ENCODE measurements at regions not wholly inside any gene's neighbourhood (a gene's known extent, or its start where the extent isn't known, plus 50 kb on each side); places are given as distances from the start of the nearest gene placed in this dataset.
A peak's percentile ranks its signal among the peaks of the same experiment; 100 is the strongest.

DNA sequence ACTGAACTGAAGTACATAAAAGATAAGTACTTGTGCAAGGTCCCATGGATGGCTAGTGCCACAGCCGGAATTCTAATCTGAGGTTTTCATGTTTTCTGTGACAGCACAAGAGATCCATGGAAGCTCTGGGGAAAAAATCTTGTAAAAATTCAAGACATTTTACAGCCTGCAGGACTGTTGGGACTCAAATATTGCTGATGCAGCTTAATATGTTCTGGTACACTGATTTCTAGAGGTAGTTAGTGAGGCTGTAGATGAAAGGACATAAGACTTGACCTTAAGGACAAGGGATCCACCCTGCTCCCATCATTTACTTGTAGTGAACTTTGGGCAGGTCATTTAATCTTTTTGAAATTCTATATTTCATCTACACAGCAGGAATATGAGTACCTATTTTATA is 390.4 kb downstream of the TLE4 start:
- H3K36me3 ChIP-seq (ENCODE audit: control insufficient read depth, low read length): no peaks in the 10 kb centered on the region
- H3K4me3 ChIP-seq (ENCODE audit: low read length): no peak overlapping the region
- no peaks in the 10 kb centered on the region for H3K79me2 ChIP-seq (ENCODE audit: control insufficient read depth, low read length)
- no peak overlapping the region for H3K27ac ChIP-seq (ENCODE audit: low read depth, low read length)
- TF ChIP-seq, protein P1, sequence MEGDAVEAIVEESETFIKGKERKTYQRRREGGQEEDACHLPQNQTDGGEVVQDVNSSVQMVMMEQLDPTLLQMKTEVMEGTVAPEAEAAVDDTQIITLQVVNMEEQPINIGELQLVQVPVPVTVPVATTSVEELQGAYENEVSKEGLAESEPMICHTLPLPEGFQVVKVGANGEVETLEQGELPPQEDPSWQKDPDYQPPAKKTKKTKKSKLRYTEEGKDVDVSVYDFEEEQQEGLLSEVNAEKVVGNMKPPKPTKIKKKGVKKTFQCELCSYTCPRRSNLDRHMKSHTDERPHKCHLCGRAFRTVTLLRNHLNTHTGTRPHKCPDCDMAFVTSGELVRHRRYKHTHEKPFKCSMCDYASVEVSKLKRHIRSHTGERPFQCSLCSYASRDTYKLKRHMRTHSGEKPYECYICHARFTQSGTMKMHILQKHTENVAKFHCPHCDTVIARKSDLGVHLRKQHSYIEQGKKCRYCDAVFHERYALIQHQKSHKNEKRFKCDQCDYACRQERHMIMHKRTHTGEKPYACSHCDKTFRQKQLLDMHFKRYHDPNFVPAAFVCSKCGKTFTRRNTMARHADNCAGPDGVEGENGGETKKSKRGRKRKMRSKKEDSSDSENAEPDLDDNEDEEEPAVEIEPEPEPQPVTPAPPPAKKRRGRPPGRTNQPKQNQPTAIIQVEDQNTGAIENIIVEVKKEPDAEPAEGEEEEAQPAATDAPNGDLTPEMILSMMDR (IDR thresholded peaks at IDR 0.05; ENCODE audit: low read depth, low read length, poor library complexity, severe bottlenecking): no peak
- TF ChIP-seq EZH2phosphoT487 (IDR thresholded peaks at IDR 0.05; ENCODE audit: borderline replicate concordance, low read length): no peak
- no peaks in the 10 kb centered on the region for H3K9me3 ChIP-seq (ENCODE audit: control insufficient read depth, insufficient read depth, low read length)
- no peaks in the 10 kb centered on the region for H3F3A ChIP-seq (ENCODE audit: control insufficient read depth, insufficient read depth)
- no peaks in the 10 kb centered on the region for H4K20me1 ChIP-seq (ENCODE audit: control insufficient read depth, insufficient read depth, low read depth, low read length)
- no peak overlapping the region for H3K4me2 ChIP-seq (ENCODE audit: low read length)
- H3K27me3 ChIP-seq (ENCODE audit: control insufficient read depth, low read length): no peaks in the 10 kb centered on the region
- H3K4me1 ChIP-seq (ENCODE audit: control insufficient read depth, low read length): no peaks in the 10 kb centered on the region
- H3K9me2 ChIP-seq (replicated peaks; ENCODE audit: control insufficient read depth, low read length): no peaks in the 10 kb centered on the region

- Histone ChIP-seq H3F3A (ENCODE audit: control insufficient read depth, insufficient read depth) (no peaks in the 10 kb centered on the region), H3K27ac (ENCODE audit: low read depth, low read length) (no peak overlapping the region), H3K4me3 (ENCODE audit: low read length) (no peak overlapping the region), H3K4me1 (ENCODE audit: control insufficient read depth, low read length) (no peaks in the 10 kb centered on the region), H3K4me2 (ENCODE audit: low read length) (no peak overlapping the region), H4K20me1 (ENCODE audit: control insufficient read depth, insufficient read depth, low read depth, low read length) (no peaks in the 10 kb centered on the region), H3K79me2 (ENCODE audit: control insufficient read depth, low read length) (no peaks in the 10 kb centered on the region), H3K36me3 (ENCODE audit: control insufficient read depth, low read length) (no peaks in the 10 kb centered on the region), H3K27me3 (ENCODE audit: control insufficient read depth, low read length) (no peaks in the 10 kb centered on the region), H3K9me2 (replicated peaks; ENCODE audit: control insufficient read depth, low read length) (no peaks in the 10 kb centered on the region), H3K9me3 (ENCODE audit: control insufficient read depth, insufficient read depth, low read length) (no peaks in the 10 kb centered on the region)
- TF ChIP-seq, protein P1 (IDR thresholded peaks at IDR 0.05; ENCODE audit: low read depth, low read length, poor library complexity, severe bottlenecking): peak; percentile 32
- no peak for TF ChIP-seq EZH2phosphoT487 (IDR thresholded peaks at IDR 0.05; ENCODE audit: borderline replicate concordance, low read length)
Observed at GRCh38 chr9:79955300-79955699, 383.5 kb downstream of the TLE4 start.

GRCh38 chr9:79953908-79954307 is 382.1 kb downstream of the TLE4 start:
- H3K79me2 ChIP-seq (ENCODE audit: control insufficient read depth, low read length): no peaks in the 10 kb centered on the region
- H3K36me3 ChIP-seq (ENCODE audit: control insufficient read depth, low read length): no peaks in the 10 kb centered on the region
- H3K4me2 ChIP-seq (ENCODE audit: low read length): no peak overlapping the region
- H3K4me1 ChIP-seq (ENCODE audit: control insufficient read depth, low read length): no peaks in the 10 kb centered on the region
- no peaks in the 10 kb centered on the region for H3K9me3 ChIP-seq (ENCODE audit: control insufficient read depth, insufficient read depth, low read length)
- H3K27me3 ChIP-seq (ENCODE audit: control insufficient read depth, low read length): no peaks in the 10 kb centered on the region
- no peaks in the 10 kb centered on the region for H4K20me1 ChIP-seq (ENCODE audit: control insufficient read depth, insufficient read depth, low read depth, low read length)
- no peaks in the 10 kb centered on the region for H3K9me2 ChIP-seq (replicated peaks; ENCODE audit: control insufficient read depth, low read length)
- no peak overlapping the region for H3K27ac ChIP-seq (ENCODE audit: low read depth, low read length)
- no peak overlapping the region for H3K4me3 ChIP-seq (ENCODE audit: low read length)
- H3F3A ChIP-seq (ENCODE audit: control insufficient read depth, insufficient read depth): no peaks in the 10 kb centered on the region
- TF ChIP-seq, protein P1 (IDR thresholded peaks at IDR 0.05; ENCODE audit: low read depth, low read length, poor library complexity, severe bottlenecking): no peak
- TF ChIP-seq EZH2phosphoT487 (IDR thresholded peaks at IDR 0.05; ENCODE audit: borderline replicate concordance, low read length): no peak

- no peaks in the 10 kb centered on the region for H3K9me2 ChIP-seq (replicated peaks; ENCODE audit: control insufficient read depth, low read length)
- H3K27me3 ChIP-seq (ENCODE audit: control insufficient read depth, low read length): no peaks in the 10 kb centered on the region
- no peaks in the 10 kb centered on the region for H3K36me3 ChIP-seq (ENCODE audit: control insufficient read depth, low read length)
- H3K79me2 ChIP-seq (ENCODE audit: control insufficient read depth, low read length): no peaks in the 10 kb centered on the region
- H3K4me2 ChIP-seq (ENCODE audit: low read length): no peak overlapping the region
- H3K9me3 ChIP-seq (ENCODE audit: control insufficient read depth, insufficient read depth, low read length): no peaks in the 10 kb centered on the region
- H3K4me1 ChIP-seq (ENCODE audit: control insufficient read depth, low read length): no peaks in the 10 kb centered on the region
- no peak overlapping the region for H3K27ac ChIP-seq (ENCODE audit: low read depth, low read length)
- no peak for TF ChIP-seq EZH2phosphoT487 (IDR thresholded peaks at IDR 0.05; ENCODE audit: borderline replicate concordance, low read length)
- TF ChIP-seq, protein P1 (IDR thresholded peaks at IDR 0.05; ENCODE audit: low read depth, low read length, poor library complexity, severe bottlenecking): no peak
- no peak overlapping the region for H3K4me3 ChIP-seq (ENCODE audit: low read length)
- no peaks in the 10 kb centered on the region for H3F3A ChIP-seq (ENCODE audit: control insufficient read depth, insufficient read depth)
- H4K20me1 ChIP-seq (ENCODE audit: control insufficient read depth, insufficient read depth, low read depth, low read length): no peaks in the 10 kb centered on the region
Observed at GRCh38 chr9:79952401-79952800, 380.6 kb downstream of the TLE4 start.
